ENCODE measurements at regions not wholly inside any gene's neighbourhood (a gene's known extent, or its start where the extent isn't known, plus 50 kb on each side); places are given as distances from the start of the nearest gene placed in this dataset.

- no peak for DNase-seq
Measured at GRCh38 chr12:93107514-93108312, 178.6 kb upstream of the EEA1 start.

- no peak for DNase-seq
Measured at GRCh38 chr12:93108985-93109384, 179.9 kb upstream of the EEA1 start.

- peak; percentile 52 to 62 for DNase-seq
Measured at GRCh38 chr12:93109551-93110203, 180.6 kb upstream of the EEA1 start.

- no peak for DNase-seq
Measured at GRCh38 chr12:93111773-93112172, 182.7 kb upstream of the EEA1 start.

- DNase-seq = no peak
Measured at GRCh38 chr12:93113317-93114006, 184.4 kb upstream of the EEA1 start.

GRCh38 chr12:93115198-93115601 is 186.1 kb upstream of the EEA1 start:
- DNase-seq = no peak

- no peak for DNase-seq
Measured at GRCh38 chr12:93115646-93116045, 186.6 kb upstream of the EEA1 start.

- no peak for DNase-seq
Measured at GRCh38 chr12:93116632-93117031, 187.5 kb upstream of the EEA1 start.

- DNase-seq = no peak
Measured at GRCh38 chr12:93121729-93122488, 192.8 kb upstream of the EEA1 start.

GRCh38 chr12:93122569-93123091 is 193.5 kb upstream of the EEA1 start:
- no peak for DNase-seq

GRCh38 chr12:93125126-93125525 is 196.0 kb upstream of the EEA1 start:
- no peak for DNase-seq

GRCh38 chr12:93126069-93126474 is 197.0 kb upstream of the EEA1 start:
- DNase-seq = no peak

- DNase-seq = no peak
Measured at GRCh38 chr12:93127107-93127560, 198.0 kb upstream of the EEA1 start.

- no peak for DNase-seq
Measured at GRCh38 chr12:93127582-93128331, 198.7 kb upstream of the EEA1 start.

GRCh38 chr12:93128332-93128707 is 199.2 kb upstream of the EEA1 start:
- no peak for DNase-seq

- DNase-seq = no peak
Measured at GRCh38 chr12:93130366-93131054, 201.4 kb upstream of the EEA1 start.

GRCh38 chr12:93133361-93133760 is 204.3 kb upstream of the EEA1 start:
- no peak for DNase-seq

- DNase-seq = no peak
Measured at GRCh38 chr12:93134175-93134890, 205.2 kb upstream of the EEA1 start.

- no peak for DNase-seq
Measured at GRCh38 chr12:93134893-93135285, 205.8 kb upstream of the EEA1 start.

Data from activated T-cell treated with anti-CD3 and anti-CD28 coated beads, Interleukin-2, amount 50 U/mL, for 48 hours (primary cell).